AG09319 (cell line): ENCODE measurements at regions not wholly inside any gene's neighbourhood (a gene's known extent, or its start where the extent isn't known, plus 50 kb on each side); places are given as distances from the start of the nearest gene placed in this dataset.

Experiments
- DNase-seq: peaks from one replicate; pipeline ENCODE4 v3.0.0-alpha.2; 2010; ENCODE audit warnings: low read depth; ENCODE audit errors: extremely low read depth
- TF ChIP-seq, protein P1 (sequence below): IDR thresholded peaks from 2 replicates; pipeline ENCODE4 v1.5.1; 2011; ENCODE audit warnings: low read depth, mild to moderate bottlenecking, inconsistent platforms, low read length, moderate library complexity

DNA sequence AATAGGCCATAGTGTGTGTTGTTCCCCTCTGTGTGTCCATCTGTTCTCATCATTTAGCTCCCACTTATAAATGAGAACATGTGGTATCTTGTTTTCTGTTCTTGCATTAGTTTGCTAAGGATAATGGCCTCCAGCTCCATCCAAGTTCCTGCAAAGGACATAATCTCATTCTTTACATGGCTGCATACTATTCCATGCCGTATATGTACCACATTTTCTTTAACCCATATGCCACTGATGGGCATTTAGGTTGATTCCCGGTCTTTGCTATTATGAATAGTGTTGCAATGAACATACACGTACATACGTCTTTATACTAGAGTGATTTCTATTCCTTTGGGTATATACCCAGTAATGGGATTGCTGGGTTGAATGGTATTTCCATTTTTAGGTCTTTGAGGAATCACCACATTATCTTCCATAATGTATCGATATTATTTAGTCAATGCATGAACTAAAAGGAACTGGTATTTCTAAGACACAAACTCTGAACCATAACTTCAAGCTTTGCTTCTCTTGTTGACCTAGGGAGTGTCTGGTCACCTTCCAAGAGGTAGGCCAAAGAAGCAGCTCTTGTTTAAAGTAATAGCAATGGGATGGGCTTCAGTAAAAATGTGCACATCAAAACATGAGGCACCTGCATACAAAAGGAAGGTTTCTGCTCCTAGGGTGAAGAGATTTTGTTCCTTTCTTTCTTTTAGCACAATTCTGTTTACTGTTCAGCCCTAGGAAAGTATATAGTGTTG is 343.0 kb upstream of the ARID1B start:
- TF ChIP-seq, protein P1, sequence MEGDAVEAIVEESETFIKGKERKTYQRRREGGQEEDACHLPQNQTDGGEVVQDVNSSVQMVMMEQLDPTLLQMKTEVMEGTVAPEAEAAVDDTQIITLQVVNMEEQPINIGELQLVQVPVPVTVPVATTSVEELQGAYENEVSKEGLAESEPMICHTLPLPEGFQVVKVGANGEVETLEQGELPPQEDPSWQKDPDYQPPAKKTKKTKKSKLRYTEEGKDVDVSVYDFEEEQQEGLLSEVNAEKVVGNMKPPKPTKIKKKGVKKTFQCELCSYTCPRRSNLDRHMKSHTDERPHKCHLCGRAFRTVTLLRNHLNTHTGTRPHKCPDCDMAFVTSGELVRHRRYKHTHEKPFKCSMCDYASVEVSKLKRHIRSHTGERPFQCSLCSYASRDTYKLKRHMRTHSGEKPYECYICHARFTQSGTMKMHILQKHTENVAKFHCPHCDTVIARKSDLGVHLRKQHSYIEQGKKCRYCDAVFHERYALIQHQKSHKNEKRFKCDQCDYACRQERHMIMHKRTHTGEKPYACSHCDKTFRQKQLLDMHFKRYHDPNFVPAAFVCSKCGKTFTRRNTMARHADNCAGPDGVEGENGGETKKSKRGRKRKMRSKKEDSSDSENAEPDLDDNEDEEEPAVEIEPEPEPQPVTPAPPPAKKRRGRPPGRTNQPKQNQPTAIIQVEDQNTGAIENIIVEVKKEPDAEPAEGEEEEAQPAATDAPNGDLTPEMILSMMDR: no peak
- no peak for DNase-seq

- TF ChIP-seq, protein P1: no peak
- no peak for DNase-seq
Measured at GRCh38 chr6:156432543-156432942, 344.6 kb upstream of the ARID1B start.

DNA sequence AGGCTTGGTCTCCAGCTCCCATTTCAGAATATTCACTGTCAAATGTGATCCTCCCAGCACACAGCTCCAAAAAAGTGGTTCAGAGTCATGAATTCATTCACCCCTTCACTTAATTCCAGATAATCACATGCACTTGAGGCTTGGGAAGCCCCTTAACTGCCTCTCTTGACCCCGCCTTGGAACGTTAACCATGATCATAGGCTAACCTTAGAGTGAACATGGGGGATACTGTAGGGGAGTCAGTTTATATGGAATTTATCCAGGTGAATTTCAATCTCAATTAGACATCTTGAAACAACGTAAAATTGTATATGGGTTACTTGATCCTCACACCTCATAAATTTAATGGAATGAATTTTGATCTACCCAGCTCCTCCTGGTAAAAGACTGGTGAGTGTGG is 346.8 kb upstream of the ARID1B start:
- TF ChIP-seq, protein P1: no peak
- DNase-seq: no peak

GRCh38 chr6:156427345-156427744 is 349.8 kb upstream of the ARID1B start:
- TF ChIP-seq, protein P1: no peak
- no peak for DNase-seq

DNA sequence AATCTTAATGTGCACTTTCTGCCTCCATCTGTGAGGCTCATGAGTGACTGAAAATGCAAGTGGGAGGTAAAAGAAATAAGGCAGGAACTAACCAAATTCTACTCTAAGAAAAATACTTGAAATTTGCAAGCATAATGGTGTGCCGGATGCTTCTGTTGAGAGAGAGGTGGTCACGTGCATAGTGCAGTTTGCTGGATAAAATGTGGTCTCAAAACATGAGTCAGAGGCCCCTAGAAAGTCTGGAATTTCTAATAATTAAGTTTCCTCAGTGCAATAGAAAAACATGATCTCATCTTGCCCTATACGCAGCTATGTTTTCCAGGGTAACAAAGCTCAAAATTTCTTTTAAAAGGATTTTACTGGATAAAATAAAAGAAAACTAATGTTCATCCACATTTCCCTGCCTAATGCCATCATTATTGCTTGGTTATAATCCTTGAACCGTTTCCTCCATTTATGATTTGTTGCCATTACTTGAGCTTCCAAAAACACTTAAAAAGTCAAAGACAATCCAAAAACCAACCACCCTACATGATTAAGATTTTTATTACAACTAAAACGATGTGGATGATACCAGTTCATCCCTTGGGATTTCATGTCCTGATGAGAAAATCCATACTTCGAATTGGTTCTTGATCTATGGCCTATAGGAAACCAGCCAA is 351.7 kb upstream of the ARID1B start:
- no peak for DNase-seq
- TF ChIP-seq, protein P1: no peak

DNA sequence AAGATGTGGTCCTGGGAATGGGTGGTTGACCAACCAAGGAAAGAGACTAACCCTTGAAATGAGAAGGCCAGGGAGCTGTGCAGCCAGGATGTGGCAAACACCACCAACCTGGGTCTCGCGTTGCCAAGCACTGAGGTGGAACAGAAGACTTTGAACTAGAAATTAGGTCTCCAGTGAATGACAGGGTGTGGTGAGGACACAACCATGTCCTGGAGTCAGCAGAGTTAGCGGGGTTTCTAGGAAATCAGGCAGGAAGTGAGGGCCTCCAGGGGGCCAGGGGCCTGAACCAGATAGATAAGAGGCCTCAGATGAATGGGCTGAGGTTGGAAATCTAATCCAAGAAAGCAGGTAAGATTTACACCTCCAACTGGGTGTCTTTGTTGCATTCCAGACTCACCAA is 353.3 kb upstream of the ARID1B start:
- no peak for DNase-seq
- TF ChIP-seq, protein P1: no peak

- TF ChIP-seq, protein P1: no peak
- no peak for DNase-seq
Measured at GRCh38 chr6:156423075-156423474, 354.1 kb upstream of the ARID1B start.
